ENCODE measurements at regions not wholly inside any gene's neighbourhood (a gene's known extent, or its start where the extent isn't known, plus 50 kb on each side); places are given as distances from the start of the nearest gene placed in this dataset.

DNA sequence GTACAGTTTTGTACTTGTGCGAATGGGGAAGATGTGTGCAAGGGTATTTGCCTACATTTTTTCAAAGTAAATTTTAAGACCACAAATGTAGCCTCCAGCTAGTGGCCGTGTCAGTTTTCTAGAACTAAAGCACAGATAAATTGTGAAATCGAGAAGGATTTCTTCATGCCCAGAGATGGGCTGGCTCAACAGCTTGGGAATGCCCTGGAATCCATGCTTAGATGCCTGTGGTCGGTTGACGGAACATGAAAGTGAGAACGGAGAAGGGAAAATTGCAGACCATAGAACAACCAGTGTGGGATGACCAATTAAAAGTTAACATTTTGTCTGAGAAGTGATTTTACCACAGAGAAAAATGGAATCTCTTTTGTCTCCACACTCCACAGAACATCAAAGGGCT lies 73.2 kb upstream of the VCX2 start:
- Histone ChIP-seq H3K36me3 (no peaks in the 10 kb centered on the region), H3K4me3 (no peak overlapping the region), H3K27me3 (no peaks in the 10 kb centered on the region), H3K27ac (no peak overlapping the region), H3K4me1 (no peaks in the 10 kb centered on the region), H3K9me3 (no peaks in the 10 kb centered on the region)
- no peak for ATAC-seq
- TF ChIP-seq CTCF (IDR thresholded peaks at IDR 0.05) (no peak), EP300 (IDR thresholded peaks at IDR 0.05) (no peak), POLR2A (IDR thresholded peaks at IDR 0.05) (no peak), POLR2AphosphoS5 (IDR thresholded peaks at IDR 0.05) (no peak)
- WGBS, 2 donors (ENCODE audit: low coverage in 1 of 2): 87 to 91% methylated on average over 4 to 6 of the region's 6 CpGs

DNA sequence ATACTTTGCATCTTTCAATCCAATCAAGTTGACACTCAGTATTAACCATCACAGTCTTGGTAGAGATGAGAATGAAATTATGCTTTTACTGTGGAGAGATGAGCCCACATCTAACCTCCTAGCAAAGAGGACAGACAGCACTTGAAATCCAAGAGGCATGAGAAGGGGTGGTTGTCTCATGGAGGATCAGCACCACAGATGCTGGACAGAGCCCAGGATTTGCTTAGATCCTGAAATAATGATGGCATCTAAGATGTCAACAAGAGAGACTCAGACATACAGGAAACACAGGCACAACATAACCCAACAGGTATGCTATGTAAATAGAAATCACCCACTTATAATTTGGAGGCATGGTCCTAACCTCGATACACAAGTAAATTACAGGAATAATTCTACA lies 74.3 kb upstream of the VCX2 start:
- ATAC-seq: no peak
- TF ChIP-seq POLR2A (IDR thresholded peaks at IDR 0.05): no peak
- TF ChIP-seq CTCF (IDR thresholded peaks at IDR 0.05): no peak
- no peak for TF ChIP-seq POLR2AphosphoS5 (IDR thresholded peaks at IDR 0.05)
- TF ChIP-seq EP300 (IDR thresholded peaks at IDR 0.05): no peak
- H3K27me3 ChIP-seq: no peaks in the 10 kb centered on the region
- no peak overlapping the region for H3K27ac ChIP-seq
- WGBS, 2 donors (ENCODE audit: low coverage in 1 of 2): 93% methylated on average over 1 of the region's 1 CpG; no CpG with 5 or more reads in 1 of the 2 donors
- H3K4me3 ChIP-seq: no peak overlapping the region
- H3K4me1 ChIP-seq: no peaks in the 10 kb centered on the region
- H3K36me3 ChIP-seq: no peaks in the 10 kb centered on the region
- H3K9me3 ChIP-seq: no peaks in the 10 kb centered on the region

GRCh38 chrX:8253096-8253495 lies 82.0 kb upstream of the VCX2 start:
- Histone ChIP-seq H3K4me3 (no peak overlapping the region), H3K27me3 (no peaks in the 10 kb centered on the region), H3K36me3 (no peaks in the 10 kb centered on the region), H3K4me1 (no peaks in the 10 kb centered on the region), H3K27ac (no peak overlapping the region), H3K9me3 (no peaks in the 10 kb centered on the region)
- TF ChIP-seq POLR2AphosphoS5 (IDR thresholded peaks at IDR 0.05) (no peak), POLR2A (IDR thresholded peaks at IDR 0.05) (no peak)
- 69 to 75% methylated on average over 1 to 3 of the region's 3 CpGs for WGBS, 2 donors (ENCODE audit: low coverage in 1 of 2)
- no peak for ATAC-seq

- TF ChIP-seq POLR2AphosphoS5 (IDR thresholded peaks at IDR 0.05): no peak
- TF ChIP-seq POLR2A (IDR thresholded peaks at IDR 0.05): no peak
- no peak for TF ChIP-seq CTCF (IDR thresholded peaks at IDR 0.05)
- no peak for TF ChIP-seq EP300 (IDR thresholded peaks at IDR 0.05)
- no peak for ATAC-seq
- H3K27me3 ChIP-seq: no peaks in the 10 kb centered on the region
- H3K4me1 ChIP-seq: no peaks in the 10 kb centered on the region
- H3K27ac ChIP-seq: no peak overlapping the region
- H3K9me3 ChIP-seq: no peaks in the 10 kb centered on the region
- no peaks in the 10 kb centered on the region for H3K36me3 ChIP-seq
- WGBS, 2 donors (ENCODE audit: low coverage in 1 of 2): 32 to 44% methylated on average over 2 of the region's 2 CpGs
- no peak overlapping the region for H3K4me3 ChIP-seq
These were observed 83.3 kb upstream of the VCX2 start for GRCh38 chrX:8254401-8254800.

DNA sequence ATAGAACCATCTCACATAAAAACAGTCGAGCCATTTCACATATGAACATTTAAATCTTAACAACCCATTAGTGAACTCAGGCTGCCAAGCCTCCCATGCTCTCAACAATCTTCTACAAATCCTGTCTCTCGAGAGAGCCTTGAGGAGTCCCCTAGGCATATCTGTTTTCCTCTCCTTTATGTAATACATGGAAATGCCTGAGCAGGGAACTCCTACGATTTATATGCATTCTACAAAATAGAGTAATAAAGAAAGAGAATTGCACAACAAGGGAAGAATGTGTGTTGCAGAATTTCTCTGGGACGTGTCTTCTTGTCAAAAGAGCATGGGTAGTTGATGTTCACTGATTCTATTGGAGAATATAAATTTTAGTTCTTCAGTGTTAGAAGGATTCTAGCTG lies 101.8 kb upstream of the VCX2 start:
- WGBS, 2 donors (ENCODE audit: low coverage in 1 of 2): 31 to 47% methylated on average over 3 of the region's 4 CpGs
- no peak for ATAC-seq
- Histone ChIP-seq H3K27ac (no peak overlapping the region), H3K36me3 (no peaks in the 10 kb centered on the region), H3K9me3 (no peaks in the 10 kb centered on the region), H3K4me3 (no peak overlapping the region), H3K4me1 (no peaks in the 10 kb centered on the region), H3K27me3 (no peaks in the 10 kb centered on the region)
- TF ChIP-seq EP300 (IDR thresholded peaks at IDR 0.05): no peak
- no peak for TF ChIP-seq POLR2AphosphoS5 (IDR thresholded peaks at IDR 0.05)
- TF ChIP-seq POLR2A (IDR thresholded peaks at IDR 0.05): no peak
- no peak for TF ChIP-seq CTCF (IDR thresholded peaks at IDR 0.05)

All from gastroesophageal sphincter (tissue), 4 donors.